PC-3 (cell line): ENCODE measurements at regions not wholly inside any gene's neighbourhood (a gene's known extent, or its start where the extent isn't known, plus 50 kb on each side); places are given as distances from the start of the nearest gene placed in this dataset.
"Not testable (repeated sequence)": the region's sequence is repeated elsewhere in the genome, so short reads cannot be mapped to it uniquely, and the experiment has no call there.

Experiments
- ATAC-seq: fragments of 200-7000 bp; cut with Tn5 transposase; 2 replicates; pipeline ENCODE4 v1.9.1; 2020; ENCODE audit warnings: mild to moderate bottlenecking, moderate library complexity
- BruUV-seq: library from RNA; stranded (reverse); fragments of 400-500 nt; replicated peaks from 2 replicates; lab custom pipeline; 2021; lab: Mats Ljungman, UMichigan
- CTCF ChIA-PET: fragments of 300-600 bp; sonication (Branson Sonifier 250); formaldehyde crosslinking; loops from one replicate; lab custom pipeline; 2022; ENCODE audit warnings: antibody characterized with exemption; lab: Charles Lee
- POLR2A ChIA-PET: fragments of 300-600 bp; sonication (Branson Sonifier 250); formaldehyde crosslinking; loops from one replicate; lab custom pipeline; 2022; ENCODE audit warnings: antibody characterized with exemption; ENCODE audit not compliant: unreplicated experiment; lab: Charles Lee
- DNase-seq: peaks from one replicate; pipeline ENCODE4 v3.0.0-alpha.2; 2015
- H2AFZ ChIP-seq: fragments of 300-600 bp; sonication (generic); 2 replicates; pipeline ENCODE4 v1.6.0; 2016; ENCODE audit warnings: antibody characterized with exemption, low read length
- H3F3A ChIP-seq: fragments of 300-600 bp; sonication (generic); one replicate; pipeline ENCODE4 v1.6.0; 2017; ENCODE audit warnings: antibody characterized with exemption, low read length, control low read depth, mild to moderate bottlenecking; ENCODE audit not compliant: unreplicated experiment
- H3K27ac ChIP-seq: fragments of 300-600 bp; sonication (generic); 2 replicates; pipeline ENCODE4 v1.5.1; 2016; ENCODE audit warnings: mild to moderate bottlenecking, low read length
- H3K27me3 ChIP-seq: fragments of 300-600 bp; sonication (generic); 2 replicates; pipeline ENCODE4 v1.6.1; 2016; ENCODE audit warnings: low read length, mixed read lengths
- H3K36me3 ChIP-seq: fragments of 300-600 bp; sonication (generic); 2 replicates; pipeline ENCODE4 v1.6.1; 2016; ENCODE audit warnings: low read depth, mixed run types, low read length, mixed read lengths
- H3K4me1 ChIP-seq: fragments of 300-600 bp; sonication (generic); 2 replicates; pipeline ENCODE4 v1.5.1; 2016; ENCODE audit warnings: low read length; ENCODE audit not compliant: insufficient read depth
- H3K4me2 ChIP-seq: fragments of 300-600 bp; sonication (generic); 2 replicates; pipeline ENCODE4 v1.6.0; 2016; ENCODE audit warnings: low read length
- H3K4me3 ChIP-seq: fragments of 300-600 bp; sonication (generic); 2 replicates; pipeline ENCODE4 v1.5.1; 2016; ENCODE audit warnings: mild to moderate bottlenecking, low read length, mixed read lengths
- H3K79me2 ChIP-seq: fragments of 300-600 bp; sonication (generic); 2 replicates; pipeline ENCODE4 v1.6.1; 2017; ENCODE audit warnings: low read length, mixed read lengths
- H3K9ac ChIP-seq: fragments of 300-600 bp; sonication (generic); 2 replicates; pipeline ENCODE4 v1.6.0; 2016; ENCODE audit warnings: mild to moderate bottlenecking, low read length
- H3K9me2 ChIP-seq: fragments of 300-600 bp; sonication (generic); replicated peaks from 2 replicates; pipeline ENCODE4 v1.6.1; 2016; ENCODE audit warnings: mixed run types, low read length, mixed read lengths
- H3K9me3 ChIP-seq: fragments of 300-600 bp; sonication (generic); 2 replicates; pipeline ENCODE4 v1.6.1; 2016; ENCODE audit warnings: low read length, mixed read lengths
- H4K20me1 ChIP-seq: fragments of 300-600 bp; sonication (generic); 2 replicates; pipeline ENCODE4 v1.6.1; 2016; ENCODE audit warnings: low read length, mixed read lengths
- CTCF ChIP-seq: fragments of 300-600 bp; sonication (generic); conservative IDR thresholded peaks from 2 replicates; pipeline ENCODE4 v1.5.1; 2017; ENCODE audit warnings: antibody characterized with exemption, low read depth, mild to moderate bottlenecking, low read length
- EZH2 ChIP-seq: fragments of 300-600 bp; sonication (generic); IDR thresholded peaks from one replicate; pipeline ENCODE4 v1.6.1; 2017; ENCODE audit warnings: antibody characterized with exemption, mild to moderate bottlenecking, low read length; ENCODE audit not compliant: unreplicated experiment
- EZH2phosphoT487 ChIP-seq: fragments of 300-600 bp; sonication (generic); IDR thresholded peaks from 2 replicates; pipeline ENCODE4 v1.6.1; 2018; ENCODE audit warnings: mild to moderate bottlenecking, antibody characterized with exemption, low read length, borderline replicate concordance
- intact Hi-C: fragments of 100-400 bp; cut with micrococcal nuclease; formaldehyde crosslinking; loops from 2 replicates; pipeline ENCODE4 v1.9.0; 2023

GRCh38 chr5:10106806-10107205 is 142.9 kb downstream of the ATPSCKMT start:
- no TSS peak for BruUV-seq
- Histone ChIP-seq H3K79me2 (no peaks in the 10 kb centered on the region), H3K27me3 (no peaks in the 10 kb centered on the region), H3K9ac (no peak overlapping the region), H2AFZ (no peak overlapping the region), H4K20me1 (no peaks in the 10 kb centered on the region), H3K9me3 (no peaks in the 10 kb centered on the region), H3K36me3 (no peaks in the 10 kb centered on the region), H3K4me3 (no peak overlapping the region), H3K4me2 (no peak overlapping the region), H3F3A (no peaks in the 10 kb centered on the region), H3K4me1 (peaks cover 2% of the 10 kb centered on the region; the same call in 1 of the 2 replicates), H3K27ac (no peak overlapping the region), H3K9me2 (no peaks in the 10 kb centered on the region)
- TF ChIP-seq EZH2phosphoT487 (no peak), EZH2 (no peak), CTCF (no peak)
- ChIA-PET CTCF (no interaction called here), POLR2A (no interaction called here)
- DNase-seq (no peak), ATAC-seq (no peak)
- intact Hi-C loops, result no loop called here

- H2AFZ ChIP-seq, result no peak overlapping the region
- no peaks in the 10 kb centered on the region for H3F3A ChIP-seq
- ChIA-PET POLR2A (no interaction called here), CTCF (no interaction called here)
- H3K9me3 ChIP-seq, result no peaks in the 10 kb centered on the region
- no peaks in the 10 kb centered on the region for H3K4me1 ChIP-seq
- no peaks in the 10 kb centered on the region for H4K20me1 ChIP-seq
- H3K4me3 ChIP-seq, result no peak overlapping the region
- intact Hi-C loops, result no loop called here
- H3K9ac ChIP-seq, result no peak overlapping the region
- ATAC-seq (no peak), DNase-seq (no peak)
- H3K27me3 ChIP-seq, result no peaks in the 10 kb centered on the region
- H3K27ac ChIP-seq, result no peak overlapping the region
- no peaks in the 10 kb centered on the region for H3K36me3 ChIP-seq
- no peaks in the 10 kb centered on the region for H3K79me2 ChIP-seq
- no TSS peak for BruUV-seq
- TF ChIP-seq EZH2 (no peak), CTCF (no peak), EZH2phosphoT487 (no peak)
- no peak overlapping the region for H3K4me2 ChIP-seq
- H3K9me2 ChIP-seq, result no peaks in the 10 kb centered on the region
Observed at GRCh38 chr5:10106285-10106684, 143.4 kb downstream of the ATPSCKMT start.

GRCh38 chr5:10102706-10103497 is 146.8 kb downstream of the ATPSCKMT start:
- H3K27ac ChIP-seq, result no peak overlapping the region
- H3K27me3 ChIP-seq, result no peaks in the 10 kb centered on the region
- ChIA-PET CTCF (no interaction called here), POLR2A (no interaction called here)
- peaks cover 5% of the 10 kb centered on the region; the same call in 1 of the 2 replicates for H3K9me3 ChIP-seq
- H3K9ac ChIP-seq, result no peak overlapping the region
- no peak overlapping the region for H3K4me2 ChIP-seq
- DNase-seq (no peak), ATAC-seq (no peak)
- no peak overlapping the region for H3K4me3 ChIP-seq
- BruUV-seq, result no TSS peak
- no peaks in the 10 kb centered on the region for H4K20me1 ChIP-seq
- H3K36me3 ChIP-seq, result no peaks in the 10 kb centered on the region
- no peaks in the 10 kb centered on the region for H3K4me1 ChIP-seq
- no peaks in the 10 kb centered on the region for H3K79me2 ChIP-seq
- intact Hi-C loops, result no loop called here
- TF ChIP-seq EZH2phosphoT487 (no peak), EZH2 (no peak), CTCF (no peak)
- no peak overlapping the region for H2AFZ ChIP-seq
- no peaks in the 10 kb centered on the region for H3F3A ChIP-seq
- H3K9me2 ChIP-seq, result no peaks in the 10 kb centered on the region

- CTCF ChIA-PET, result not testable (repeated sequence)
Observed at GRCh38 chr5:10102235-10102634, 147.5 kb downstream of the ATPSCKMT start.

More at GRCh38 chr5:10102235-10102634, 147.5 kb downstream of the ATPSCKMT start:
- H3F3A ChIP-seq, H3K4me1 ChIP-seq, H3K9me2 ChIP-seq, intact Hi-C loops, H3K9ac ChIP-seq, H2AFZ ChIP-seq, H3K27ac ChIP-seq, H3K36me3 ChIP-seq, ATAC-seq, H3K9me3 ChIP-seq, H3K4me2 ChIP-seq, H3K27me3 ChIP-seq, H4K20me1 ChIP-seq, H3K79me2 ChIP-seq, POLR2A ChIA-PET, BruUV-seq, DNase-seq, H3K4me3 ChIP-seq: not testable (repeated sequence)
